DMS53 treated with DMSO at 0.1 percent for 48 hours (cell line): ENCODE measurements at regions not wholly inside any gene's neighbourhood (a gene's known extent, or its start where the extent isn't known, plus 50 kb on each side); places are given as distances from the start of the nearest gene placed in this dataset.
A peak's percentile ranks its signal among the peaks of the same experiment; 100 is the strongest.

Experiments used
- DNase-seq: peaks from one replicate; lab custom pipeline; 2025; ENCODE audit not compliant: unreplicated experiment; lab: John Stamatoyannopoulos, UW

DNA sequence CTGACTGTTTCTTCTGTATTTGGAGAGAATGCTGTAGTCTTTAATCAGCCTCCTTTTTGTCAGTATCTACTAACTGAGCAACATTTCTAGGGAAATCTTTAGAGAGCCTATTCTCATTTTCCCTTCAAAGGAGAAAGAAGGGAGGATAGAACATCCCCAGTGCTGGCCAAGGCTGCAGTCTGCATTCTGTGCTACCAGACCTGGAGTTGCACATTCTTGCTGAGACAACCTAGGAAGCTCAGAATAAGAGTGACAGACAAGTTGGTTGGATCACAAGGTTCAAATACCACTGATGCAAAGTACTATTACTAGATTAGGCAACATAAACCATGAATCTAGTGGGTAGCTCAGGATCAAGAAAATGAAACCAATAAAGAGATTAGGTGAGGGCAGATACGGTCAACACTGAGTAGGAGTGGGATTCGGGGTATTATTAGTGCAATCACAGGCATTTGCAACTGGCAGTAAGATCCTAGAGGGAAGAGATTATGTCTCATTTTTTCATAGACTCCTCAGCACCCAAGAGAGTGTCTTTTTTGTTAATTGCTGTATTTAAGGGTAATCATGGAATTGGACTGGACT lies 213.5 kb upstream of the FAM83B start:
- no peak for DNase-seq

DNA sequence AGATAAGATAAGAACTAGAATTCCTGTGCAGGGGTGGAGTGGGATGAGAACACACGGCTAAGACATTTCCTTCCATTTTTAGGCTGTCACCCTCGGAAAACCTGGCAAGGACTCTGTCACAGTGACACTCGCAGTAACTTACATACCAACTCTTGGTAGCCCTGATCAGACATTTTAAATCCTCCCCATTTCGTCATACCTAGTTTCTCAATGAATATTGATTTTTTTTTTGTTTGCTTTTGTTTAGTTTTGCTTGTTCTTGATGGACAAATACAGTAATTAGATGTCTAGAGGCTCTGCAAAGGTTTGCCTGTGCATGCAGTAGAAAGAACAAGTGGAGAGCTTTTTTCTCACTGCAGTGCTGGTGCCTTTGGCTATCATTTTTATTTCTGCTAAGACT lies 213.0 kb upstream of the FAM83B start:
- no peak for DNase-seq

DNA sequence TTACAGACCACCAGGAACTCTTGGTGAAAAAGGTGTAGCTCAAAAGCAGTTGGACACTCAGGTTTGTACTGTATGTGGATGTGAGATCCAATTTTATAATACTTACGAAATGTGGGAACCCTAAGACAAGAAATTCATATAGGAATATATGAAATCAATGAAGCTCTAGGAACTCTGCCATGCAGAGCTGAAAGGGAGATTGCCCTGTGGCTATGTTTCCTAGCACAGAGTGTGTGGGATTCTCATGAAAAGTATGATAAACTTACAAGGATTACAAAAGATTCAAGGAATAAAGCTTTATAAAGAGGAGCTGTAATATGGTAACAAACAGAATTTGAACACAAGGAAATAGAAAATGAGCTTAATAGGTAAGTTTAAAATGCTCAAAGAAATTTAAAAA lies 205.7 kb upstream of the FAM83B start:
- no peak for DNase-seq

DNA sequence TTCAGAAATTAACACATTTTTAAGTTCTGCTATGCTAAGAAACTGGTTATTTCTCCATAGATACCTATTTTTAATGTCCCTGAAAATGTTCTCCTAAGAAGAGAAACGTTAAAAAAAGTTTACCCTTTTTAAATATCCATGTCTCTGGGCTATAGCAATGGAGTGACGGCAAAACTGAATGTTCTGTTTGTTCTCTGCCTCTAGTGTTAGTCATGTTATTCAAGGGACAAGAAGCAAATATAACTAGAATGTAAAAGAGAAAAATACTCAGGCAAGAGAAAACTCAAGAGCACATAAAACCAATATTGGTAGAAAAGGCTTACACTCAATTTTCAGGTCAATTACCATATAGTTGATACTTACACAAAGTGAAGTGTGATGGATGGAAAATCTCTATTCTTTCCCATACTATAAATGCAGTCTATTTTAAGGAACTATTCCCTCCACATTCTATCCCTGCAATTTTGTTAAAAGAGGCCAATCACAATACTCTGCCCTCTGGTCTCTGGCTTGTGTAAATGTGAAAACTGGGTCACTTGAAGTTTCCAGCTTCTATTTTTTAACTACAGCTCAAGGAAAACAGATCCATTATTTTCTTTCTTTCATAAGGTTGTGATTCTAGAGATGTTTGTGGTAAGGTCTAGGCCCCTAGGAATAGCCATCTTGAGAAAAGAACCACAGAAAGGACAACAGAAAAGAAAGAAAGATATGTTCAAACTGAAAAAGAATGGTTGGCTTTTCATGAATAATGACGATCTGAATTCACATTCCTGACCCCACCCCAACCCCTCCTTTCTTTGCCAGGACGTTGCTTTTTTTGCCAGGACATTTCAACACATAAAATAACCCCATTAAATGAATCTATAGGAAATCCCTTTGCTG lies 200.3 kb upstream of the FAM83B start:
- no peak for DNase-seq

DNA sequence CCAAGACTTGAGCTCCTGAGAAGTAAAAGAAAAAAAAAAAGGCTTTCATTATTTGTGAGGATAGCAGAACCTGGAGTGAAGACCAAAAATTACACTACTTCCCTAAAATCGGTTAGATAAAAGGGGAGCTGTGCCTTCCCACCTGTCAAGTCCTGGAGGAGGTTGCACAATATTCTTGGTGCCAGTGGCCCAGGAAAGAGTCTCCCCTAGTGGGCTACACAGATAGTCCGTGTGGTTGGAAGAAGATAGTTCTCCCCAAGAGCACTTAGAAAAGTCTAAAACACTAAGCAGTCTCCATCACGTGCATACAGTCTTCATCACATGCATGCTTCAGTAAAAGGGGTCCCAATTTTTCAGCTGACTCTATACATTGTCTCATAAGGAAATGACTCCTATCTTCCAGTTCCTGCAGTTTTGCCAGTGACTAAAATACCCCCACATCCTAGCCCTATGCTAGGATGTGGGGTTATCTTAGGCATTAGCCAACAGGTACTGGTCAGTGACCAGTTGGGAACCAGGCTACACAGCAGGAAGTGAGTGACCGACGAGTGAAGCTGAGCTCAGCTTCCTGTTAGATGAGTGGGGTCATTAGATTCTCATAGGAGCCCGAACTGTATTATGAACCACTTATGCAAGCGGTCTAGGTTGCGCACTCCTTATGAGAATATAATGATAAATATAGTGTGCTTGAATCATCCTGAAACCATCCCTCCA lies 199.5 kb upstream of the FAM83B start:
- DNase-seq = no peak

DNA sequence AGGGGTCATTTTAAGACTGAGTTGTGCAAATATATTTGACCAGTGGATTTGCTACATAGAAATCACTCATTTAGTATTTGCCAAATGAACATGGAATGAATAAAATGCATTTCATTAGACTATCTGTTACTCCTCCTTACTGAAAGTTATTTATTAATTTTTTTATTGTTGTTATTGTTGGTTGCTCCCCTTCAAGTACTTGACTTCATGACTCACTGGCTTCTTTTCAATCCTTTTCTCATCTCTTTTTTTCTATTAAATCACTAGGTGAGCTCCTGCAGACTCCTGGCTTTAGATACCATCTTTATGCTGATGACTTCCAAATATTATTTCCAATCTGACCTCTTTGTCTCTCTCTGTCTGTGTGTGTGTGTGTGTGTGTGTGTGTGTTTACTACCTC lies 192.2 kb upstream of the FAM83B start:
- peak; percentile 34 for DNase-seq

DNA sequence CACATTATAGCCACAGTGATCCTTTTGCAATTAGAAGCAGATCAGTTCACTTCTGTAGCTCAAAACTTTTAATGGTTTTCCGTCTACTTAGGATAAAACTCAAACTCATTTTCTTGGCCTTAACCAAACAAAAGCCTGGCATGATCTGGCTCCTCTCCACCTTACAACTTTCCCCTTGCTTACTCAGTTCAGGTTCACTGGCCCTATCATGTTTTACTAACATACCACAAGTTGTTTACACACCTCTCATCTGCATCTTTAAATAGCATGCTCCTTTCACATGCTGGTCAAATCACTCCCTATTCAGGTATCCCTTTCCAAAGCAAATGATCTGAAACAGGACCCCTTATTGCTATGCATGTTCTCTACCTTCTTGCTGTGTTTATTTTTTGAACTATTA lies 191.4 kb upstream of the FAM83B start:
- DNase-seq = peak; percentile 91

DNA sequence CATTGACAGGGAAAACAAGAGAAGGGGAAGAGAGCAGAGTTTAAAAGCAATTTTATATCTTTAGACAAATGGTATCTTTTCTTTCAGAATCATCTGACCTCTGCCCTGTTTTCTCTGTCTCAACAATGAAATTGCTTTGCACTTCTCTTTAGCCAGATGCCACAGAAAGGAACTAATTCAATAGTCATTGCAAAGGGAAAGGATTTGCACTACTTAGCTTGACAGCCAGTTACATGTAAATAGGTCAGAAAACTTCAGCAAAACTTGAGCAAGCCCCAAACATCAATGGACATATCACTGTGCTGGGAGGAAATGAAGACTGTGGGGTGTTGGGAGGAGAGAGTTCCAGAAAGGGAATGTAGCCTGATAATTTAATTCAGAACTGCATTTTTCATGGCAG lies 181.3 kb upstream of the FAM83B start:
- DNase-seq = no peak

DNA sequence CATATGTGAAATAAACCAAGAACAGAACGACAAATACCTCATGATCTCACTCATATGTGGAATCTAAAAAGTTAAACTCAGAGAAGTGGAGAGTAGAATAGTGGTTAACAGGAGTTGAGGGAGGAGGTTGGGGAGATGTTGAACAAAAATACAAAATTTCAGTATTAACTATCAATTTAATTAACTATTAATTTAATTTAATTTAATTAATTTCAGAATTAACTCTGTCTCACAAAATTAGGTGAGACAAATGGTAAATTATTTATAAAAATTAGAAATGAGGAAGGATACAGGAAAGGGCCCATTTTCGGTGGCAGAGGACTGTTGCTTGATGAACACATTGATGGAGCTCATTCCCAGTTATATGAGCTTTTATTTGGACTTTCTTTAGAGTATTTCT lies 166.0 kb upstream of the FAM83B start:
- no peak for DNase-seq

DNA sequence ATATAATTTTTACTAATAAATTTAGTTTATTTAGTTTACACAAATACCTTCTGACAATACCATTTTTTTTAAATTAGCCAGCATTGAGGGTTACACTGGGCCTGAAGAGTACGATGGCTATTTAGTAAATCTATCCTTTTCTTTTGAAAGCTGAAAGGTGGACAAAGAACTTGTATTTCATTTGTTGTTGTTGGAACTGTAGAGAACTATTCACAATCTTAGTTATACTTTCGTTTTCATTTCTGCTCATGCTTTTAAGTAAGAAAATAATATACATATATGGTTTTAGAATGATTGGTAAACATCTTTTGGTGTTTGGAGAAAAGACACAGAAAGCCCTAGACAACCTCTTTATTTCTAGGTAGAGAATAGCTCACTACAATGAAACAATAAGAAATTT lies 165.3 kb upstream of the FAM83B start:
- DNase-seq = no peak

DNA sequence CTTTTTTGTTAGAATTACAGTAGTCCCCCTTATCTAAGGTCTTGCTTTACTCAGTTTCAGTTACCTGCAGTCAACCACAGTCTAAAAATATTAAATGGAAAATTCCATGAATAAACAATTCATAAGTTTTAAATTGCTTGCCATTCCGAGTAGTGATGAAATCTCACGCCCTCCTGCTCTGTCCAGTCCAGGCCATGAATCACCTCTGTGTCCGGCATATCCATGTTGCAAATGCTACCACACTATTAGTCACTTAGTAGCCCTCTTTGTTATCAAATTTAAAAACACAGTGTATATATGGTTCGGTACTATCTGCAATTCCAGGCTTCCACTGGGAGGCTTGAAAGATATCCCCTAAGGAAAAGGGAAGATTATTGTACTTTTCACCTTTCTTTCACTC lies 164.6 kb upstream of the FAM83B start:
- no peak for DNase-seq

DNA sequence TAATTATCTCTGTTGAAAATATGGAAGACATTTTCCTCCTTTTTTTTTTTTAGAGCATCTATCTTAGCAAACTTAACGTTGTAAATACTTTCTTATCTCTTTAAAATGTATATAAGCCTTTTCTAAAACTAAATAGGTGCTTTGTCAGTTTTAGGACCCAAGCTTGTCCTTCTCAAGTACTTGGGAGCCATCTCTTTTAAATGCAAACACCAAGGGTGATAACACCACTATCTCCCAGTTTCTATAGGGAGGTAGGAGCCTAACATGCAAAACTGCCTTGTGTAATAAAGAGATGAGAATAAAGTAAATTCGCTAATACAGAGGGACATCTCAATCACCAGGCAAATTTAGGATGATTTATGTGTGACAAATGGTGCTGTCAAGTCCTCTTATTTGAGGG lies 157.0 kb upstream of the FAM83B start:
- DNase-seq = no peak

DNA sequence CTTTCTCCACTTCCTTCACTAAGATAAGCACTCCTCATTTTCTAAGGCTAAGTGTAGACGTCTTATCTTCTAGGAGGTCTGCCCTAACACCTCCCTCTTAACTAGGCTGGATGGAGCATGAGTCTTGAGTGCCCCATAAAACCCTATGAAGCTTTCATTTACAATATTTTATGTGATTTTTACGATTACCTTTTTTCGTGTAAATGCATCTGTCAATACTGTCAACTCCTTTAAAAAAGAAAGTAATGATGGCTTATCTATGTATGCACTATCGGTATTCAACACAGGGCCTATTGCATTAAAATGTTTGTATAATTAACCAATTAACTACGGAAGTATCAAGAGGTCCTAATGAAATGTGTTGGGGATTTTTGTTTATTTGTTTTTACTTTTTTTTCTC lies 156.0 kb upstream of the FAM83B start:
- DNase-seq = no peak

DNA sequence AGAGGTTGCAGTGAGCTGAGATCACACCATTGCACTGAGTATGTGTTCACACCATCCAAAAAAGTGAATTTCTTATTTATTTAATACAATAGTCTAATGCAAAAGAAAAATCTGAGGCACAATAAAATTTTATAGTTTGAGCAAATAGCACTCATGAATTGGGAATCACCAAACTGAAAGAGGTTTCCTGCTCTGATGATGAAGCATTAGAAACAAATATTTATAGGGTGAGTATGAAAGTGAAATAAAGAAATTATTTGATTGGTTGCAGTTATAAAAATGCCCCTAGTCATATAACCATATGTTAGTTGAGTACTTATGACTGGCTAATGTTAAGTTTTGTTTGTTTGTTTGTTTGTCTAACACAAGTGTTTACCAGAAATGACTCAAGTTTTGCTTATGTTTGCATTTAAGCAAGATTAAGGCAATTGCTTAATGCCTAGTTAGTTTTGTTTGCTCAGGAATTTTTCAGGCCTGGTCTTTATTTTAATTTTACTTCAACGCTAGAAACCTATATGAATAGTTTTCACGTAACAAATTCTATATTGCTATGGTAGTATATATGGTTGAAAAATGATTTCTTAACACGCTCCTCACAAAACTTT lies 151.5 kb upstream of the FAM83B start:
- no peak for DNase-seq

DNA sequence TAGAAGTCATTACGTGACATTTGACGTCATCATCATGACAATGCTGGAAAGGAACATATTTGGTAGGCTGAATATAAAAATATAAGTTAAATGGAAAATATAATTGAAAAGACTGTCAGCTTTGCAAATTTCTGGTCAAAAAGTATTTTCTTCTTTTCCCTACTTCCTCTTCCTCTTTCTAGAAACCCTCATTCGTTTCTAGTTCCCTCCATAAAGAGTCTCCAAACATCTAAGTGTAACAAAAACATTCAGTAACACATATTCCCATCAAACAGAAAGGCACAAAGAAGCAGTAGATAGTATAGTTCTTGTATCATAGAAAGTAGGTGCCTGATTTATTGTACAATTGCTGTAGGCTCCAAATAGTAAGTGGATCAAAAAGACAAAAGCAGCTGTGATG lies 150.8 kb upstream of the FAM83B start:
- DNase-seq = no peak

DNA sequence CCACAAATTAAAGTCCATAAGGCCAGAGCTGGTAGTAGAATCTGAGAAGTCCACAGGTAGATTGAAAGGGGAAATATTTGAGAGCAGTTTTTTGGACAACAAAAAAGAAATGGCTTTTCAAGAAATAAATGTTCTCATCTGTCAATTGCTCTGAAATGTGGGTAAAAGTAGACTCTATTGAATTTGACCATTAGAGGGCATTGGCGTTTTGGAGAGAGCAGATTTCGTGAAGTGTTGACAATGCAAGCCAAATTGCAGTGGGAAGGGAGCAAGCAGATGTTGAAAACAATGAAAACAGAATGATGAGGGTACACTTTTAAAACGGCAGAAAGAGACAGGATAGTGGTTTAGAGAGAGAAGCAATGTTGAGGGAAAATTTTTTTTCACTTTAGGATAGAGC lies 149.1 kb upstream of the FAM83B start:
- no peak for DNase-seq

DNA sequence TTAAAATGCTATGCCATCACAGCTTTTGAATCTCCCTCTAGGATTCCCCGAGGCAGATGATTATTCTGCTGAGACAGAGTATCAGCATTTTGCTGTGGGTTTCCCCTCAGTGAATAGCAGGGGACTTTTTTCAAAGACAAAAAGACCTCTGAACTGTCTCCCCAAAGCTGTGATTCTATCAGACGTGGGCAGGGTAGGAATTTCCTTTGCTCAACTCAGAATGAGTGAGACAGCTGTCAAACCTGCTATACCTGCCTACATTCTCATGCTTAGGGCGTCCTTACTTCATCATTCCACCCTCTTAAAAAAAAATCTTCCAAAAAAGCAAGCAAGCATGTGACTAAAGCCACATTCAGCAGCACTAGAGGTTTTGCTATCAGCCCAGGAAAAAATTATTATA lies 147.6 kb upstream of the FAM83B start:
- no peak for DNase-seq

DNA sequence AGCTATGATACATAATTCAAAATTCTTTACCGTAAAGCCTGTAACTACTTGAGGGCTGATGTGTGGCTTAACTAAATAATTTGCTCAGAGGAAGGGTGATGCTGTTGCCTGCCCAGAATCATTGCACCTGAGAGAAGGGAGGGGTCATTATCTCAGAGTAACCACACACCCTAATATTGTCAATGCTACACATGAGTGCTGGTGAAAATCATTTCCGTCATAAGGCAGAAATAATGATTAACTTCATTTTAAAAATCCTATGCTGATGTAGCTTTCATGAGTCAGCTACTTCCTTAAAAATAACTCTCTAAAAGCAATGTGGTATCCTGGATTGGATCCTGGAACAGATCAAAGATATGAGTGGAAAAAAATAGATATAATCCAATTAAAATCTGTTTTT lies 146.4 kb upstream of the FAM83B start:
- no peak for DNase-seq

DNA sequence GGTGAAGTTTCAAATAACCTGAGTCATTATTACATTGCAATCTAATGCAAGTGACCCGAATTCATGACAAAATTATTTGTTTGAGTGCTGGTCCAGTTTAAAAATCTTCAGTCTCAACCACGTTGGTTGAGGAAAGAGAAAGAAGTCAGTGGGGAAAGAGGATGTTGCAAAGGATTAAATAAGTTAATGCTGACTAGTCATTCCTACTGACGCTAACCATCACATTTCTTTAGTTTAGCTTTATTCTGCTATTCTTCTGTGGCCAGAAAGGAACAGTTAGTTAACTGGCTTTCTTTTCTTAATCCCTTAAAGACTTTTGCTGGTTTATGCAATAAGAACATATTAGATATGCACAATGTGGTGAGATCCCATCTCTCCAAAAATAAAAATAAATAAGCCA lies 143.8 kb upstream of the FAM83B start:
- no peak for DNase-seq

DNA sequence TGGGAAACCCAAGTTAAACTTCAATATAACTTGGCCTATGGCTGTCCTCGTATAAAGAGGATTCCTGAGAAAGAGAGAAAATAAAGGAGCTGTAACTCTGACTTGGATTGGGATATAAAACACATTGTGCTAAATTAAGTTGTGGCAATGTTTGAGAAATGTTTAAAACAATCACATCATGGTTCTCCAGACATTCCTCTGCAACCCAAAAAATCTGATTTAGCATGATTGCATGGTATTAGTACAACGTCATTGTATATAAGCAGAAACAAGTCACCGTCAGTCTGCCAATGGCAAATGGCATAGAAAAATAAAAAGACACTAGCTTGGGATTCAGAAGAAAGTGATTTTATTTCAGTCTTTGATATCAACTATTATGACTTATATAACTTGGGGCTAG lies 140.2 kb upstream of the FAM83B start:
- DNase-seq = no peak

DNA sequence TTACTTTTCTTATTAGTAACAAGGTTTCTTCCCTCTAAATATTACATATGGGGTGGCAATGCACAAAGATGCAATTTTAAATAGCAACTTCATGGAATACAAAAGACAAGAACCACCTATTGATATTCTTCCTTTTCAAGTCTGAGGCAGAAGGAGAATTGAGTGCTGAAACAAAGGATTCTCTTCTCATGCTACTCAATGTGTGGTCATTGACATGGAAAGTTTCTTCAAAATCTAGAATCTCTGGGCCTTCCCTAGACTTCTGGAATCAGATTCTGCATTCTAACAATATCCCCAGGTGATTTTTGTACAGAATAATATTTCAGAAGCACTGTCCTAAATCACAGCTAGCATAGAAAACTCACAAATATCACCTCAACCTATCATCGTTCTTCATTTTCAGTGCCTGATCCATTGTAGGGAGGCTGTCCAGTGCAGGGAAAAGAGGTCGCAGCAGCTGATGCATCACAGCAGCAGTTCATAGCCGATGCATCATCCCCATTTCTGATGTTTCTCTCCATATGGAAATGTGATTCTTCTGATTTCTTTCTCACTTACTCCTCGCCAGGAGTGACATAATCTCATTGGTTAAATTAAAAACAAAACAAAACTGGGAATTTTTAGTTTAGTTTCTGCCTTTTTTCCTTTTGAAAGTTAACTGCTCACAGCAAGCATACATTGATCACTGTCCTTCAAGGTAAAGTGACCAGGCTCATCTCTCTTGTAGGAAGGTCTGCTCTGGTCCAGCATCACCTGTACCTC lies 139.5 kb upstream of the FAM83B start:
- DNase-seq = no peak
